GM23338 (cell line): ENCODE measurements at regions not wholly inside any gene's neighbourhood (a gene's known extent, or its start where the extent isn't known, plus 50 kb on each side); places are given as distances from the start of the nearest gene placed in this dataset.

Experiments
- ATAC-seq: fragments of 200-7000 bp; cut with Tn5 transposase; 3 replicates; pipeline ENCODE4 v1.9.1; 2020
- DNase-seq: peaks from one replicate; pipeline ENCODE4 v3.0.0-alpha.2; 2015; ENCODE audit warnings: low spot score
- H2AFZ ChIP-seq: fragments of 200-600 bp; sonication (generic); 2 replicates; pipeline ENCODE4 v1.8.0; 2016; ENCODE audit warnings: antibody characterized with exemption, mild to moderate bottlenecking, moderate library complexity
- H3F3A ChIP-seq: fragments of 200-600 bp; sonication (generic); replicated peaks from 2 replicates; pipeline ENCODE4 v1.8.0; 2017; ENCODE audit warnings: antibody characterized with exemption, mixed run types, low read depth
- H3K27ac ChIP-seq: fragments of 200-600 bp; sonication (generic); 2 replicates; pipeline ENCODE4 v1.6.1; 2016; ENCODE audit warnings: low read depth
- H3K27me3 ChIP-seq: fragments of 200-600 bp; sonication (generic); 2 replicates; pipeline ENCODE4 v1.8.0; 2016; ENCODE audit warnings: mild to moderate bottlenecking, mixed run types, moderate library complexity; ENCODE audit not compliant: insufficient read depth
- H3K36me3 ChIP-seq: fragments of 200-600 bp; sonication (generic); 2 replicates; pipeline ENCODE4 v1.8.0; 2016; ENCODE audit warnings: mild to moderate bottlenecking; ENCODE audit not compliant: insufficient read depth
- H3K4me1 ChIP-seq: fragments of 200-600 bp; sonication (generic); 2 replicates; pipeline ENCODE4 v1.8.0; 2016; ENCODE audit warnings: mild to moderate bottlenecking, moderate library complexity; ENCODE audit not compliant: insufficient read depth
- H3K4me2 ChIP-seq: fragments of 200-600 bp; sonication (generic); 2 replicates; pipeline ENCODE4 v1.7.1; 2017; ENCODE audit warnings: mixed run types
- H3K4me3 ChIP-seq: fragments of 200-600 bp; sonication (generic); 2 replicates; pipeline ENCODE4 v1.6.1; 2016; ENCODE audit warnings: mixed run types
- H3K79me2 ChIP-seq: fragments of 200-600 bp; sonication (generic); replicated peaks from 2 replicates; pipeline ENCODE4 v1.8.0; 2017; ENCODE audit warnings: mild to moderate bottlenecking; ENCODE audit not compliant: insufficient read depth
- H3K9me2 ChIP-seq: fragments of 200-600 bp; sonication (generic); 2 replicates; pipeline ENCODE4 v1.8.0; 2017; ENCODE audit not compliant: insufficient read depth
- H4K20me1 ChIP-seq: fragments of 200-600 bp; sonication (generic); replicated peaks from 2 replicates; pipeline ENCODE4 v1.8.0; 2017; ENCODE audit warnings: mild to moderate bottlenecking; ENCODE audit not compliant: insufficient read depth
- H3K27ac Mint-ChIP-seq: 2 replicates; pipeline ENCODE4 v1.8.0; 2020; ENCODE audit warnings: inconsistent platforms, mild to moderate bottlenecking, moderate library complexity, mixed read lengths
- H3K27me3 Mint-ChIP-seq: 3 replicates; pipeline ENCODE4 v1.8.0; 2022; ENCODE audit warnings: low read depth, mild to moderate bottlenecking, moderate library complexity, mixed read lengths, inconsistent platforms; ENCODE audit not compliant: insufficient read depth, poor library complexity
- H3K36me3 Mint-ChIP-seq: 3 replicates; pipeline ENCODE4 v1.8.0; 2021; ENCODE audit warnings: low read depth, mild to moderate bottlenecking, inconsistent platforms, moderate library complexity, mixed read lengths
- H3K4me1 Mint-ChIP-seq: 3 replicates; pipeline ENCODE4 v1.8.0; 2020; ENCODE audit warnings: mild to moderate bottlenecking, inconsistent platforms, mixed read lengths
- H3K4me3 Mint-ChIP-seq: 3 replicates; pipeline ENCODE4 v1.8.0; 2021; ENCODE audit warnings: moderate library complexity, mild to moderate bottlenecking, inconsistent platforms, mixed read lengths
- H3K9me3 Mint-ChIP-seq: 3 replicates; pipeline ENCODE4 v1.8.0; 2020; ENCODE audit warnings: moderate library complexity, mild to moderate bottlenecking, inconsistent platforms, mixed read lengths
- CTCF ChIP-seq, 2 experiments: fragments of 200-600 bp in 1 of 2; sonication (generic) in 1 of 2; conservative IDR thresholded peaks; 2 replicates each; pipeline versions ENCODE4 v1.5.1 to v1.6.1; 2016 to 2017; ENCODE audit warnings: antibody characterized with exemption in 2 of 2, low read depth in 2 of 2, mild to moderate bottlenecking in 2 of 2, moderate library complexity in 1 of 2
- EZH2 ChIP-seq: fragments of 200-600 bp; sonication (generic); IDR thresholded peaks from one replicate; pipeline ENCODE4 v1.8.0; 2017; ENCODE audit warnings: antibody characterized with exemption, mild to moderate bottlenecking, low read depth; ENCODE audit not compliant: unreplicated experiment
- EZH2phosphoT487 ChIP-seq: fragments of 200-600 bp; sonication (generic); IDR thresholded peaks from one replicate; pipeline ENCODE4 v1.8.1; 2018; ENCODE audit warnings: antibody characterized with exemption; ENCODE audit not compliant: unreplicated experiment
- JUNB ChIP-seq: IDR thresholded peaks from one replicate; pipeline ENCODE4 v1.6.1; 2016; ENCODE audit warnings: antibody characterized with exemption; ENCODE audit not compliant: unreplicated experiment
- NANOG ChIP-seq: IDR thresholded peaks from 2 replicates; pipeline ENCODE4 v1.6.1; 2016; ENCODE audit warnings: antibody characterized with exemption, borderline replicate concordance
- POLR2AphosphoS5 ChIP-seq: IDR thresholded peaks from 2 replicates; pipeline ENCODE4 v1.6.1; 2016; ENCODE audit warnings: antibody characterized with exemption, low read depth
- REST ChIP-seq: IDR thresholded peaks from one replicate; pipeline ENCODE4 v1.6.1; 2018; ENCODE audit warnings: antibody characterized with exemption; ENCODE audit not compliant: unreplicated experiment
- ZNF114 ChIP-seq: fragments of 250-450 bp; sonication (Bioruptor Pico); IDR thresholded peaks from 2 replicates; pipeline ENCODE4 v1.5.0; 2020; ENCODE audit warnings: mild to moderate bottlenecking, moderate library complexity
- ZNF331 ChIP-seq: fragments of 250-450 bp; sonication (Bioruptor Pico); IDR thresholded peaks from 2 replicates; pipeline ENCODE4 v1.5.0; 2020; ENCODE audit warnings: low read depth, mild to moderate bottlenecking, moderate library complexity
- ZNF462 ChIP-seq: fragments of 250-450 bp; sonication (Bioruptor Pico); IDR thresholded peaks from 2 replicates; pipeline ENCODE4 v1.5.0; 2020; ENCODE audit warnings: mild to moderate bottlenecking, moderate library complexity

- no peak for TF ChIP-seq CTCF (conservative IDR thresholded peaks at IDR 0.05; ENCODE audit: low read depth in 2 of 2)
- TF ChIP-seq ZNF114 (CRISPR knock-in tag): no peak
- no peak for TF ChIP-seq POLR2AphosphoS5
- no peak for TF ChIP-seq REST
- no peak for TF ChIP-seq EZH2phosphoT487
- TF ChIP-seq EZH2: no peak
- no peak for TF ChIP-seq JUNB
Measured at GRCh38 chr3:6039971-6040370, 820.9 kb upstream of the GRM7 start (continued).

- Mint-ChIP-seq H3K27me3 (no peaks in the 10 kb centered on the region), H3K4me1 (no peaks in the 10 kb centered on the region), H3K4me3 (no peak overlapping the region), H3K9me3 (peaks cover 85% of the 10 kb centered on the region), H3K36me3 (peaks cover 21% of the 10 kb centered on the region), H3K27ac (no peak overlapping the region)
- no peak overlapping the region for H3K4me2 ChIP-seq
- H3K79me2 ChIP-seq: no peaks in the 10 kb centered on the region
- no peak overlapping the region for H2AFZ ChIP-seq
- no peak overlapping the region for H3K27ac ChIP-seq
- no peak overlapping the region; the same call in 1 of the 2 replicates for H3K4me3 ChIP-seq
- DNase-seq (no peak), ATAC-seq (no peak)
- H4K20me1 ChIP-seq: no peaks in the 10 kb centered on the region
- no peaks in the 10 kb centered on the region for H3K27me3 ChIP-seq
- peaks cover 11% of the 10 kb centered on the region for H3K36me3 ChIP-seq
- no peaks in the 10 kb centered on the region for H3K4me1 ChIP-seq
- no peaks in the 10 kb centered on the region for H3K9me2 ChIP-seq
- no peaks in the 10 kb centered on the region for H3F3A ChIP-seq
- no peak for TF ChIP-seq EZH2phosphoT487
- TF ChIP-seq ZNF114 (CRISPR knock-in tag): no peak
- no peak for TF ChIP-seq EZH2
- TF ChIP-seq POLR2AphosphoS5: no peak
- no peak for TF ChIP-seq ZNF462
- no peak for TF ChIP-seq NANOG
- TF ChIP-seq ZNF331 (CRISPR knock-in tag): no peak
- no peak for TF ChIP-seq CTCF (conservative IDR thresholded peaks at IDR 0.05; ENCODE audit: low read depth in 2 of 2)
Measured at GRCh38 chr3:6041894-6042293, 819.0 kb upstream of the GRM7 start.
